Inflammatory macrophage treated with lipopolysaccharide for 1 hour (primary cell): ENCODE measurements at regions not wholly inside any gene's neighbourhood (a gene's known extent, or its start where the extent isn't known, plus 50 kb on each side); places are given as distances from the start of the nearest gene placed in this dataset.
"Not testable (repeated sequence)": the region's sequence is repeated elsewhere in the genome, so short reads cannot be mapped to it uniquely, and the experiment has no call there.

Source experiments
- DNase-seq, 2 donors: peaks; one replicate each; pipeline ENCODE4 v3.0.0-alpha.2; 2020 to 2022

- no peak for DNase-seq
These were observed 1293.9 kb downstream of the PCDH9 start for GRCh38 chr13:65936249-65936648.

DNA sequence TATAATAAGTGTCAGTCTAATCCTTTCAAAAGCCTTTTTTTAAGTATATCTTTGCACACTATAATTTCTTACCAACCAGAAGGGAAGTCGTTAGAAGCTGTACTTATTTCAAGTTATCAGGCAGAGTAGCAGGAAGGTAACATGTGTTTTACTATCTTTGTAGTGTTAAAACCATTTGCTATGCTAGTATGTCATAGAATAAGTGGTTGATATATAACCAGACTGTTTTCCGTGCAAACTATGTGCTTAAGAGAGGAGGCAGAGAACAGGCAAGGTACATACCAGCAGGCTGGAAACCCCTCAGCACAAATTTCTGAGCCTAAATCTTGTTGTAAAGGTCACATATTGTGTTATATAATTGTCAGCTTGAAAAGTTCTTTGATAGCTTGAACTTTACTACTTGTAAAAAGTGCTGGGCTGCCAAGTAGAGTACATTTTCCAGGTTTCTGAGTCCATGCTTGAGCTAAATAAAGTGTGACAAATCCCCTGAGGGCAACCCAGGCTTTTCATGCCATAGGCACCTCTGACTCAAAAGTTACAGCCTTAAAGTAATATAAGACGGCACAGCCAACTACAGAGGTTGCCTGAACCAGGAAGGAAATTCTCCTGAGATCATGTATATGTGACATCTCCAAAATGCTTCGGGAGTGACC lies 1297.4 kb downstream of the PCDH9 start:
- no peak for DNase-seq

DNA sequence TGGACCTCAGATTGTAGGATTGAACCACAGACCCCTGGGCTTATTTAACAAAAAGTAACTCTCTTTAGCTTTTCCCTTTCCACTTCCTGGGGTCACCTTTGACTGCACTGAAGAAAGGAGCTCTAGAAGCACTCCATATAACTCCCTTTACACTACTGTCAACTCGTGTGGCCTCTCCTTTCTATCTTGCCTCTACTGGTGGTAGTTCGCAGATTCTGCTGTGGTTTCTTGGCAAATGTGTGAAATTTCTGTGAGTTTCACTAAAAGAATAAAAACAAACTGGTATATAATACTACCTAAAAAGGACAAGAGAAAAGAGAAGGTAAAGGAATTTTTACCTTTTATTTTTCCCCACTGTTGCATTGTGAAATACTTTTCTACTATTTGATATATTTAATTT lies 1298.1 kb downstream of the PCDH9 start:
- DNase-seq: no peak

DNA sequence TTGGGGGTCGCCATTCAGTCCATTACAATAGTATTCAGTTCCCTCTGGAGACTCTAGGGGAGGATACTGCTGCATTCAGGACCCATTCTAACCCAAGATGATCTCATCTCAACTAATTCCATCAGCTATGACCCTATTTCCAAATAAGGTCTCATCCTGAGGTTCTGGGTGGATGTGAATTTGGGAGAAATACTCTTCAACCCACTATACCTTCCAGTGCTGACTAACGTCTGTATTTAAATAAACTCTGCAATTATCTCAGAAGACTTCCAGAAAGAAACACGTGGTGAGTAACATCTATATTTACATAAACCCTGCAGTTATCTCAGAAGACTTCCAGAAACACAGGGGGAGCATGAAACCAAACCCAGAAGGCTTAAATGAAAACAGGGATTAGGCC lies 1300.7 kb downstream of the PCDH9 start:
- no peak for DNase-seq

DNA sequence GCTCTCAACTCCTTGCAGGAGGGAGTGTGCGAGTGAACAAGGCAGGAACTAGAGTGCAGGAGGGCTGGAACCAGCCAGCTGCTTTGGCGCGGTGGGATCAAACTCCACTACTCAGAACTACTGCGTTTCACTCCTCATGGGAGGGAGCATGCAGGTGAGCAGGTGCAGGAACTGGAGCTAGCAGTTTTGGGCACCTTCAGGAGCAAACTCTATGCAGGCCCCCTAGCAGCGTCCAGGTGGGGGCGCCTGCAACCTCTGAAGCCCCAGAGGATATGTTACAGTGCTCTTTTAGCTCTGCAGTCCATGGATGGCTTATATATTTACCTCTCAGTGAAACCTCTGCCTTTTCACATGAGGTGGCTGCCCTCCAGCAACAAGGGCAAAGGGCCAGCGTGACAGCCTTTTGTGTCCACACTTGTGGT lies 1303.4 kb downstream of the PCDH9 start:
- DNase-seq: no peak

- not testable (repeated sequence) for DNase-seq
These were observed 1307.3 kb downstream of the PCDH9 start for GRCh38 chr13:65922846-65923245.

GRCh38 chr13:65921933-65922332 lies 1308.2 kb downstream of the PCDH9 start:
- no peak for DNase-seq

- no peak for DNase-seq
These were observed 1312.4 kb downstream of the PCDH9 start for GRCh38 chr13:65917731-65918130.

- no peak for DNase-seq
These were observed 1314.9 kb downstream of the PCDH9 start for GRCh38 chr13:65915195-65915594.

- no peak for DNase-seq
These were observed 1315.4 kb downstream of the PCDH9 start for GRCh38 chr13:65914716-65915115.

DNA sequence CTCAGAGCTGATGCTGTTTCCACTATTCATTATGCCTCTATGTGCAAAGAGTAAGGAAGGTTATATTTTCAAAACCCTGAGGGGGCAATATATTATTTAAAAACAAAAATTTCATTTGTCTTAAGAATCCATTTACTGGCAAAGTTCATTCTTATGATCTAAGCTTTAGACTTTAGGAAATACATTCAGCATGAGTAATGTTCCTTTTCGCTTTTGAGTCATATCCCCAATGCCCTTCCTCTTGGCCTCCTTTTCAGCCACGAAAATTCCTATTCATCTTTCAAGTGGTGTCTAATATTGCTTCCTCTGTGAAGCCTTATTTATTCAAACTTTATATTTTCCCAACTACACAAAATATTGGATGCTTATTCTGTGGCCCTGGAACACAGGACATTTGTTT lies 1317.0 kb downstream of the PCDH9 start:
- no peak for DNase-seq

GRCh38 chr13:65912516-65912915 lies 1317.6 kb downstream of the PCDH9 start:
- DNase-seq: no peak

- no peak for DNase-seq
These were observed 1318.5 kb downstream of the PCDH9 start for GRCh38 chr13:65911546-65912193.

DNA sequence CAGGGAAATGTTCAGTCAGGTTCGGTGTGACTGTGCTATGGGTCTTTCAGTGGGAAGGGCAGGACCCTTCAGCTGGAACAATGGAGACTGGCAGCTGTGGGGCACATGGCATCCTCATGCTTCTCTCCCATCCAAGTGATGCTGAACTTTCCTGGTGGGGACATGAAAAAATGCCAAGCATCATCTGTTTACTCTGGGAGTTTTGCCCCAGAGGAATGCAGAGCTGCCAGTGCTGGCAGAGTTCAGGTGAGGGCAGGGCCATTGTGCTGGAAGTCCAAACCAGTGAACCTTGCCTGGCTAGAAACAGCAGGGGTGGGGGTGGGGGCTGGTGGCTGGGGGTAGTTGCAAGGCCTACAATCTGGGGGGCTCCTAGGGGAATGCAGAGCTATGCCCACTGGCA lies 1320.6 kb downstream of the PCDH9 start:
- DNase-seq: no peak

GRCh38 chr13:65907666-65908525 lies 1322.2 kb downstream of the PCDH9 start:
- no peak for DNase-seq

DNA sequence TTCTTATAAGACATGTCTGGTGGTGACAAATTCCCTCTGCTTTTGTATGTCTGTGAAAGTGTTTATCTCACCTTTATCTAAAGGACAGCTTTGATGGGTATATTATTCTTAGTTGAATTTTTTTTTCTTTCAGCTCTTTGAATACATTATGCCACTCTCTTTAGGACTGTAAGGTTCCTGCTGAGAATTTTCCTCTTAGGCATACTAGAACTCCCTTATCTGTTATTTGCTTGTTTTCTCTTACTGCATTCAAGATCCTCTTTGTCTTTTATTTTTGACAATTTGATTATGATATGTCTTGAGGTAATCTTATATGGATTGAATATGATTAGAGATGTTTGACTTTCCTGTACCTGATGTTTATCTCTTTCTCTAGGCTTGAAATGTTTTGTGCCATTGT lies 1328.4 kb downstream of the PCDH9 start:
- DNase-seq: no peak

GRCh38 chr13:65894049-65894448 lies 1336.1 kb downstream of the PCDH9 start:
- no peak for DNase-seq

- DNase-seq: no peak
These were observed 1337.3 kb downstream of the PCDH9 start for GRCh38 chr13:65892859-65893258.

DNA sequence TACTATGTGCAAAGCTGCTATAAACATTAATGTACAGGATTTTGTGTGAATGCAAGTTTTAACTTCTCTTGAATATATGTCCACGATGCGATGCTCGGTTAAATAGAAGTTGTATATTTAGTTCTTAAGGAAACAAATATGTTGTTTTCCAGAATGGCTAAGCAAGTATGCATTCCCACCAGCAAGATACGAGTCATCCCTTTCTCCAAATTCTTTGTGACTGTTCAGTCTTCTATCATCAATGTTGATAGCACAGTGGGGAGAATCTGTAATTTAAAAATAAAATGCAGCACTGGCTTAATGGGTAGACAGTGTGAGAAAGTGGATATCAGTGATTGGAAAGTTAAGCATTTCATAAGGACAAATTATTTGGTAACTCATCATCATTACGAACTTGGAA lies 1340.8 kb downstream of the PCDH9 start:
- no peak for DNase-seq

GRCh38 chr13:65882810-65883209 lies 1347.3 kb downstream of the PCDH9 start:
- no peak for DNase-seq

- no peak for DNase-seq
These were observed 1348.5 kb downstream of the PCDH9 start for GRCh38 chr13:65881561-65882155.

DNA sequence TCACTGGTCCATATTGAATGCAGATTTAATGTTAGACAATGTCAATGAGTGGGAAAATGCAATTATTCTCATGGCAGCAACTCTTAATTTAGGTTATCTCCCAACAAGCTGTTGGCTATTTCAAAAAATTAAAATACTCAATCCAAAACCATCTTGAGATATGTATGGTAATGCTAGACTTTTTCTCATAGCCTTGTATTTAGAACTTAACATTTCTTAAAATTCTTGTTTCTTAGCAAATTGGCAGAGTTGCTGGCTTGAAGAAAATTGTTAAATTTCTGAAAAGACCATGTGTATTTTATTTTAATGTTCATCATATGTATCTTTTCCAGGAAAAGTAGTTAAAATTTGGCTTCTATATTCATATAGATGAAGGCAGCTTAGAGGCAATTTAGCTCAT lies 1355.1 kb downstream of the PCDH9 start:
- no peak for DNase-seq

DNA sequence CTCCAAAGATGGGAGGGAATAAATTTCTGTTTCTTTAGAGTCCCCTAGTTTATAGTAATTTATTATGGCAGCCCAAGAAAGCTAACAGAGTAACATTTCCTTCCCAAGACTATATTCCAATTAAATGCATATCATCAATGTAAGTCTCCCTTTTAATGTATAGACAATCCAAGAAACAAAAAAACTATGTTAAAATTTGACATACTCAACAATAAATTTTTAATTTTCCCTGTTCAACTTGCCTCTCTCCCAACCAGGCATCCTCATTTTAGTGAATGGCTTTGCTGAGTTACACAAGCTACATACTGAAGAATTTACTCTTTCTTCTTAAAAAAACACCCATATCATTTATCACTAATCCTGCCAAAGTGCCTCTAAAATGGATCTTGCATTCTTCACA lies 1357.7 kb downstream of the PCDH9 start:
- DNase-seq: no peak

- no peak for DNase-seq
These were observed 1361.3 kb downstream of the PCDH9 start for GRCh38 chr13:65868884-65869283.
